Esophagus squamous epithelium (tissue), 5 donors: ENCODE measurements at regions not wholly inside any gene's neighbourhood (a gene's known extent, or its start where the extent isn't known, plus 50 kb on each side); places are given as distances from the start of the nearest gene placed in this dataset.

ENCODE experiments used
- DNase-seq: peaks from one replicate; lab custom pipeline; 2025; lab: John Stamatoyannopoulos, UW
- H3K27ac ChIP-seq, 4 donors: fragments of 200-600 bp; sonication (generic); one replicate each; pipeline ENCODE4 v1.5.1; 2016 to 2019; ENCODE audit warnings: mild to moderate bottlenecking in 1 of 4
- H3K27me3 ChIP-seq, 4 donors: fragments of 200-600 bp; sonication (generic); 1 replicate in 3 of 4; 2 replicates in 1 of 4; pipeline versions ENCODE4 v1.5.1 to v1.6.0; 2017 to 2021; ENCODE audit warnings: antibody characterized with exemption in 1 of 4
- H3K36me3 ChIP-seq, 3 donors: fragments of 200-600 bp; sonication (generic); one replicate each; pipeline ENCODE4 v1.5.1; 2016 to 2019
- H3K4me1 ChIP-seq, 3 donors: fragments of 200-600 bp; sonication (generic); one replicate each; pipeline ENCODE4 v1.5.1; 2017 to 2019
- H3K4me3 ChIP-seq, 4 donors: fragments of 200-600 bp; sonication (generic); 1 replicate in 3 of 4; 2 replicates in 1 of 4; pipeline ENCODE4 v1.5.1; 2016 to 2019; ENCODE audit warnings: mild to moderate bottlenecking in 2 of 4, moderate library complexity in 1 of 4
- H3K9me3 ChIP-seq, 3 donors: fragments of 200-600 bp; sonication (generic); one replicate each; pipeline ENCODE4 v1.5.1; 2016 to 2019
- POLR2A ChIP-seq, 4 donors: fragments of 450-650 bp; IDR thresholded peaks; one replicate each; pipeline ENCODE4 v1.6.1; 2017; ENCODE audit warnings: antibody characterized with exemption in 4 of 4, mild to moderate bottlenecking in 4 of 4, moderate library complexity in 3 of 4
- WGBS, 2 donors: methylation state at CpG; one replicate each; pipeline ENCODE4 v1.1.5; 2018; 5-methylcytosine and 5-hydroxymethylcytosine counted together
- intact Hi-C: fragments of 100-400 bp; cut with DNase I; formaldehyde crosslinking; loops from one replicate; pipeline ENCODE4 v1.15.0; 2022
- TF ChIP-seq, protein P1 (sequence below), 6 experiments: fragments of 450-650 bp in 4 of 6; fragments of 200-600 bp in 2 of 6; sonication (generic) in 2 of 6; IDR thresholded peaks; one replicate each; pipeline ENCODE4 v1.5.1; 2016 to 2019; ENCODE audit warnings: antibody characterized with exemption in 6 of 6, mild to moderate bottlenecking in 4 of 6, moderate library complexity in 4 of 6
- donor health status: DM: yes; HTN: yes; CAD: no.

DNA sequence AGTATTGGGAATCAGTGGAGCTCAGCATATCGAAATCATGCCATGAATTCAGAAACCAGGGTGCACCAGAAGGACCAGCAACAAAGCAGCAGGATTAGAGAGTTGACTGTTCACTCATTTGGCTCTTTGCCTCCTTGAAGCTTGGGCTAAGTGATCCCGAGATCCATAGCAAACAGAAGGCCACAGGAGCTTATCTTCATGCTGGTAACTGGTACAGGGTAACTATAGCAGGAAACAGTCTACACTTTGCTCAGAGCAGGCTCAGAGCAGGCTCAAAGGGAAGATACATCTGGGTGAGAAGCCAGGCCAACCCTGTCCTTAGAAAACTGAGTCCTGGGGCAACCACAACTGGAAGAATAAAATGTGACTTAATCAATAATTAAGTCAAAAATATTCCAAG, 111.1 kb downstream of the GRIN2B start:
- H3K4me1 ChIP-seq, result no peaks in the 10 kb centered on the region
- no peak overlapping the region for H3K27ac ChIP-seq
- TF ChIP-seq POLR2A (IDR thresholded peaks at IDR 0.05), result no peak
- TF ChIP-seq, protein P1, sequence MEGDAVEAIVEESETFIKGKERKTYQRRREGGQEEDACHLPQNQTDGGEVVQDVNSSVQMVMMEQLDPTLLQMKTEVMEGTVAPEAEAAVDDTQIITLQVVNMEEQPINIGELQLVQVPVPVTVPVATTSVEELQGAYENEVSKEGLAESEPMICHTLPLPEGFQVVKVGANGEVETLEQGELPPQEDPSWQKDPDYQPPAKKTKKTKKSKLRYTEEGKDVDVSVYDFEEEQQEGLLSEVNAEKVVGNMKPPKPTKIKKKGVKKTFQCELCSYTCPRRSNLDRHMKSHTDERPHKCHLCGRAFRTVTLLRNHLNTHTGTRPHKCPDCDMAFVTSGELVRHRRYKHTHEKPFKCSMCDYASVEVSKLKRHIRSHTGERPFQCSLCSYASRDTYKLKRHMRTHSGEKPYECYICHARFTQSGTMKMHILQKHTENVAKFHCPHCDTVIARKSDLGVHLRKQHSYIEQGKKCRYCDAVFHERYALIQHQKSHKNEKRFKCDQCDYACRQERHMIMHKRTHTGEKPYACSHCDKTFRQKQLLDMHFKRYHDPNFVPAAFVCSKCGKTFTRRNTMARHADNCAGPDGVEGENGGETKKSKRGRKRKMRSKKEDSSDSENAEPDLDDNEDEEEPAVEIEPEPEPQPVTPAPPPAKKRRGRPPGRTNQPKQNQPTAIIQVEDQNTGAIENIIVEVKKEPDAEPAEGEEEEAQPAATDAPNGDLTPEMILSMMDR (IDR thresholded peaks at IDR 0.05), result no peak
- no peaks in the 10 kb centered on the region for H3K9me3 ChIP-seq
- WGBS, 2 donors, result 44 to 69% methylated on average over 2 of the region's 2 CpGs
- peaks cover 0 to 6% (median 0%) of the 10 kb centered on the region in 4 donors for H3K27me3 ChIP-seq
- H3K36me3 ChIP-seq, result no peaks in the 10 kb centered on the region
- no peak overlapping the region for H3K4me3 ChIP-seq
- no peak for DNase-seq
- intact Hi-C loops, result no loop called here

DNA sequence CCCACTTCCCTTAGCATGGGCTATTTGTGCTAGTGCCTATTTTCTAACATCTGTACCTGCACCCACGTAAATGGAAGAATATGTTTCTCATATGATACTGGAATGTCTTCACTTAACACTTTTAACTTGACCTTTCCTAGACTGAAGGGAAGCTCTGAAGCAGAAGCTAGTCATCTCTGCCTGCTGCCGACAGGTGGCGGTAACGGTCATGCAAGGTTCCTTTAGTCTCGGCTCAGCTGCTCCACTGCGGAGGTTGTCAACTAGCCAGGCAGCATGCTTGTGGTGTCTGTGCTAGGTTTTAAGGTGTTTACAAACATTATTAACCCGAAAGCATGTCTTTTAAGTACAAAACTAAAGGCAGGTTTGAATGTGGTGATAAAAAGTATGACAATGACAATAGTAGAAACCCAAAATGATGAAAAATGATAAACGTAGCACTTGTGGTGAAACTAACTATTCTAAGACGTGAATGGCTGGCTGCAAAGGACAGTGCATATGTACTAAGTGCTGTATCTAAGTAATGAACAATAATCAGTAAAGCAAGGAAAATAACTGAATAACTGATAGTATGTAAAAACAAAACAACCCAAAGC, 117.2 kb downstream of the GRIN2B start:
- DNase-seq, result no peak
- intact Hi-C loops, result no loop called here
- Histone ChIP-seq H3K27me3 (peaks cover 0 to 33% (median 0%) of the 10 kb centered on the region in 4 donors), H3K4me3 (no peak overlapping the region), H3K9me3 (no peaks in the 10 kb centered on the region), H3K36me3 (no peaks in the 10 kb centered on the region), H3K27ac (no peak overlapping the region), H3K4me1 (no peaks in the 10 kb centered on the region)
- WGBS, 2 donors, result 11 to 14% methylated on average over 9 of the region's 9 CpGs
- no peak for TF ChIP-seq POLR2A (IDR thresholded peaks at IDR 0.05)
- TF ChIP-seq, protein P1 (IDR thresholded peaks at IDR 0.05), result peak; percentile 40 to 79 (median 73)

DNA sequence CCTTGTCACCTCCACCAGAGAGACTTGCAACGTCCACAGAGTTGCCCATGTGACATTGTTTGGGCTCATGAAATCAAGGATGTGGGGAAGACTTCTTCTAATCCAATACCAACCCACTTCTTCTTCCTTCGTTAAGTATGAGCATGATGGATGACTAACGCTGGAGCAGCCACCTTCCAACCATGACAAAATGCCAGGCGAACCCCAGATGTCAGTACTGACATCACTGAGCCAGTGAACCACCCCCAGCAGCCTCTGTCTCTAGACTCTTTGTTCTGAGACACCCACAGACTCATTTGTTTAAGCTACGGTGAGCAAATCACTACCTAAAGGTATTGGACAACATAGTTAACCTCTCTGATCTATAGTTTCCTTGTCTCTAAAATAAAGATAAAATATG, 123.7 kb downstream of the GRIN2B start:
- H3K9me3 ChIP-seq, result no peaks in the 10 kb centered on the region
- no peak overlapping the region for H3K4me3 ChIP-seq
- no peaks in the 10 kb centered on the region for H3K36me3 ChIP-seq
- intact Hi-C loops, result no loop called here
- H3K27me3 ChIP-seq, result peaks cover 0 to 16% (median 0%) of the 10 kb centered on the region in 4 donors
- 64 to 73% methylated on average over 5 of the region's 5 CpGs for WGBS, 2 donors
- no peaks in the 10 kb centered on the region for H3K4me1 ChIP-seq
- H3K27ac ChIP-seq, result no peak overlapping the region
- DNase-seq, result no peak
- no peak for TF ChIP-seq POLR2A (IDR thresholded peaks at IDR 0.05)
- TF ChIP-seq, protein P1 (IDR thresholded peaks at IDR 0.05), result no peak

DNA sequence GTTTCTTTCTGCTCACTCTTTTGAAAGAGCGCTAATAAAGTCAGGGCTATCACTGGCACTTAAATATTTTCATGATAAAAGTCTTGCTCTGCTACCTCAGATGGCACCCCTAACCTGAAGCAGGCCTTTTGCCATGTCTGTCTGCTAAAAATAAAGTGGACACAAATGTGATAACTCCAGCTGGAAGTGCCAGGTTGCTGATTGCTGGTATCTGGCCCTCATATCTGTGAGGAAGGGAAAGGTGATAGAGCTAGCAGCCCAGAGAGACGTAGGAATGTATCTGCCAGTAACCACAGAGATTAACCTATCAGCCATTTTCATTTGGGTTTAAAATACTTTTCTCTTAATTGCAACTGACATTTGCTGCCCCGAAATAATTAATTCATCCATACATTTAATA, 127.9 kb downstream of the GRIN2B start:
- intact Hi-C loops, result no loop called here
- Histone ChIP-seq H3K4me3 (no peak overlapping the region), H3K4me1 (no peaks in the 10 kb centered on the region), H3K27me3 (no peaks in the 10 kb centered on the region), H3K9me3 (no peaks in the 10 kb centered on the region), H3K36me3 (no peaks in the 10 kb centered on the region), H3K27ac (no peak overlapping the region)
- 79 to 80% methylated on average over 3 of the region's 3 CpGs for WGBS, 2 donors
- no peak for TF ChIP-seq POLR2A (IDR thresholded peaks at IDR 0.05)
- TF ChIP-seq, protein P1 (IDR thresholded peaks at IDR 0.05), result no peak
- no peak for DNase-seq

DNA sequence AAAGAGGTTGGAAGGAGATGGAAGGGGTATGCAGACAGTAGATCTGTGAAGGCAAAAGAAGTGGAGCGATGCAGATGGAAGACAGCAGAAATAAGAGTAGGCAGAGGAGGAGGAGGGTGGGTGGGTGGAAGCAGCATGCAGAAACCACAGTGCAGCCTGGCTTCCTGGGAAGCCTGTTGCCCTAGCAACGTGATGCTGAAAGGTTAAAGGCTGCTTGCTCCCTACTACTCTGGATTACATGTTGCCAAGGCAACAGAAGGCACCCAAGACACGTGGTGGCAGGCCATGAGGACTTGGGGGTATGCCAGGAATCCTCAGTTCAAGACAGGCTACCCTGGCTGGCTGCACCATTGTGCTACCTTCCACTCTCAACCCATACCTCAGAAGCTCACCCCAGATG, 129.6 kb downstream of the GRIN2B start:
- intact Hi-C loops, result no loop called here

More for the DNA sequence above, 129.6 kb downstream of the GRIN2B start:
- H3K27ac ChIP-seq, result no peak overlapping the region
- no peaks in the 10 kb centered on the region for H3K27me3 ChIP-seq
- DNase-seq, result no peak
- no peak overlapping the region for H3K4me3 ChIP-seq
- H3K36me3 ChIP-seq, result no peaks in the 10 kb centered on the region
- no peaks in the 10 kb centered on the region for H3K9me3 ChIP-seq
- 23 to 31% methylated on average over 2 of the region's 3 CpGs for WGBS, 2 donors
- no peaks in the 10 kb centered on the region for H3K4me1 ChIP-seq
- TF ChIP-seq, protein P1 (IDR thresholded peaks at IDR 0.05), result no peak
